Fibroblast of skin of back (primary cell): ENCODE measurements at regions not wholly inside any gene's neighbourhood (a gene's known extent, or its start where the extent isn't known, plus 50 kb on each side); places are given as distances from the start of the nearest gene placed in this dataset.
"Not testable (repeated sequence)": the region's sequence is repeated elsewhere in the genome, so short reads cannot be mapped to it uniquely, and the experiment has no call there.

Source experiments
- DNase-seq: peaks from one replicate; pipeline ENCODE4 v3.0.0-alpha.2; 2013

- DNase-seq: no peak
These were observed 1245.2 kb upstream of the CELF4 start for GRCh38 chr18:38810789-38811188.

DNA sequence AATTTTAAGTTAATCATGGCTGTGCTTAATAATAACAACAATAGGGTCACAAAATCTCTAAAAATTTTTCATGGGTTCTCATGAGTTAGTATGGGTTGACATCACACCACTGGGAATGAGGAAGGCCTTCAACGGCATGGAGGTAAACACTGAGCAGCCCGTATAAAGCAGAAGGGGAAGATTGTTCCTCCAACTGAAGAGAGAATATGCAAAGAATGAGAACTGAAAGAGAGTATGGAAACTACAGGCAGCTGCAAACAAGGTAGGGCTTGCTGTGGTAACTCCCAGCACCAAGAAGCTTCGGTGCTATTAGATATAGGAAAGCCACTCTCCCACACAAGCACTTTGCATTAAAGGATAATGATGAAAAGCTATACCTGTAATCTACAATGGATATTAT is 1242.3 kb upstream of the CELF4 start:
- no peak for DNase-seq

- DNase-seq: no peak
These were observed 1239.7 kb upstream of the CELF4 start for GRCh38 chr18:38805256-38805655.

DNA sequence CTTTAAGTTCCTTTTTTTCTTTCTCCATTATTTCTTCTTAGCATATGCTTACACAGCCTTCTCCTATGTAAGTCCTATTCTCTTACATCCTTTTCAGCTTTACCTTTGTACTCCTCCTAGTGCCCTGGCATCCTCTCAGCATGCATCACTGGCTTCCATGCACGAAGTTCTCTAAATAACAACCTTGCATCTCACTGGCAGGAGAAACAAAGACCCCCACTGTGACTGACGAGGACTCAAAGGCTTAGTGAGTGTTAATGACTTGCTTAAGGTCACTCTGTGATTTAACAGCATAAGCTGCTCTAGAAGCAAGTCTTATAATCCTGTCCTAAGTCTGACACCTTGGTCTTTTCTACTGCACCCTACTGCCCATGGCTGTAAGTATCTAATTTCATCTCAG is 1236.0 kb upstream of the CELF4 start:
- DNase-seq: no peak

- no peak for DNase-seq
These were observed 1231.2 kb upstream of the CELF4 start for GRCh38 chr18:38796762-38797161.

GRCh38 chr18:38792731-38793130 is 1227.1 kb upstream of the CELF4 start:
- no peak for DNase-seq

DNA sequence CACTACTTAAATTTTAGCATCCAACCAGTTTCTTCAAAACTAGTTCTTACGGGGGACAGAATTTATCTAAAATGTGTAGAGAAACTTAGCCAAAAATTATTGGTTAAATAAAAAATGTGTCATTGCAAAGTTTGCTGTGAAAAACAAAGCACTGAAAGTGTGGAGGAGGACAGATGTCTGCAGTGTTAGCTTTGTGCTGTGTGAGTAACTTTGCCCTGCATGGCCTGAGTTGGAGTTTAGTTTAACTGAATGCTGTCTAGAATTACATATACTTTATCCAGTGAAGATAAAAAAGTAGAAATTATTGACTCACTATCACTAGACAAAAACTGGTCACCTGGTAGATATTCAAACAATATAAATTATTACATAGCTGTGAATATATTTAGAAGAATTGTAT is 1225.2 kb upstream of the CELF4 start:
- no peak for DNase-seq

DNA sequence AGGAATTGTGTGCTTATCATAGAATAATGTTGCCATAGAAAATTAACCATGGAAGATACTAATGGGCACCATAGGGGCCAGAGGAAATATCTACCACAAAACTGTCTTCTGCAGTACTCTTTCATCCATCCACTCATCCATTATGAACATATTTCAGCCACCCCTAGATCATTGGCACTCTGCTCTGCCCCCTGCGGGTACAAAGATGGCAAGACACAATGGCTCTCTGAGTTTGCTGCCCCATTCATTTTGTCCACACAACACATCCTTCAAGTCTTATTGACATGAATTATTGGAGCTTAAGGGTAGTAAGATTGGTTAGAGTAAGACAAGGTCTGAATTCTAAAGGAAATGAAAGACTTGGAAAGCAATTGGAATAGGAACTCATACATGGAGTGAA is 1224.7 kb upstream of the CELF4 start:
- no peak for DNase-seq

DNA sequence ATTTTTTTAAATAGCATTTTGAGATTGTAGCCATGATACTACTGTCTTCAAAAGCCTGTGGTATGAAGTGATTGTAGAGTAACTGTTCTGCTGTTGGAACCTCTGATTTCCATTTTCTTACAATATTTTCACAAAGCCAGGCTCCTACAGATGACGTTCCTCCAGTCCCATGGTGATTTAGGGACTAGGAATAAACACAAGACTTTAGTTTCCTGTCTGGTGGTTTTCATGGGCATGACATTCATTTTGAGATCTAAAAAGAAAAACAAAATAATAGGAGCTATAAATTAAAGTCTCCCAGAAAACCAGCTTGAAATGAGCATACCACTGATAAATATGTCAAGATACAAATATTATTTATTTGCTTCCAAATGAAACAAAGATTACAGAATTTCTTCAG is 1223.5 kb upstream of the CELF4 start:
- DNase-seq: no peak

DNA sequence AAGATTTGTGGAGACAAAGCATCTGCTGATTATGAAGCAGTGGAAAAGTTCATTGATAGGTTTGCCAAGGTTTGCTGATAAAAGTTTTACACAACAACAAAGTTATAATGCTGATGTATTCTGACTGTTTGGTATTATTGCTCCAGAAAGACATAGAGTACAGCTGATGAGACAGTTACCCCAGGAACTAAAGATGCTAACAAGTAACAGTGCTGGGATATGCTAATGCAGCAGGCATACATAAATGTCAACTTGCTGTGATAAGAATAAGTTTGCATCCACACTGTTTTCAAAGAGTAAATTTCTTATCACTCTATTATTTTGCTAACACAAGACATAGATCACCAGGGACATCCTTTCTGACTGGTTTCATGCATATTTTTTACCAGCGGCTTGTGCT is 1221.3 kb upstream of the CELF4 start:
- DNase-seq: no peak

- not testable (repeated sequence) for DNase-seq
These were observed 1206.0 kb upstream of the CELF4 start for GRCh38 chr18:38771620-38772019.

DNA sequence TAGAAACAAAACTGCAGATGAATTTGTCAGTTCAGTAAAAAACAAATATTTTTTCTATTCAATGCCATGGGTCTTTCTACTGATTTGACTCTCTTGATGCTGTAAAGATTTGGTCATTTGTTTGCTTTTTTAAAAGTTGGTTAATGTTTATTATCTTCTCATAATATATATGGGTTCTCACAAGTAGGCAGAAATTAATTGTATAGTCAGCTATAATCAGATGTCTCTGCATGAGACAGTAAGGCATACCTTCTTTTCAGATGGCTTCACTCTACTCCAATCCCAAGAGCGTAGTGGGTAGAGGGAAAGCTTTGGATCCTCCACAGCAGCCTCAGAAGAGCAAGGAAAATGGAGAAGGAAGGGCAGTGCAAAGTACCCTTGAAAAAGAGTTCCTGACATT is 1202.9 kb upstream of the CELF4 start:
- no peak for DNase-seq

DNA sequence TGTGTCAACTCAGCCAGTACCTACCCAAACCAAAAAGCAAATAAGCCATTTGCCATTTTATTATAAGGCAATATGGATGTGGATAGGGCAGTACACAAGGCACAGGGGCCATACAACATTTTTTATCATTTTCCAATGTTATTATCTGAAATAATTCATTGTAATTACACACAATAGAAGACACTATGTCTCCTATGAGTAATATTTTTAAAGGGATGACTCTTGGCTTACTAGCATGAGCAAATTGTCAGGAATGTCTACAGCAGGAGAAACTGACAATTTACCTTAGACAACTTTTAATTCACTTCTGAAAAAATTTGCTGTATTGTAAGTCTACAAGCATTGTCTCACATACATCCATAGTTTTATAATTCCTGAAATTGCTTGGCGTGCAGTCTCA is 1193.9 kb upstream of the CELF4 start:
- peak; percentile 30 for DNase-seq

- DNase-seq: no peak
These were observed 1190.8 kb upstream of the CELF4 start for GRCh38 chr18:38756436-38756835.

DNA sequence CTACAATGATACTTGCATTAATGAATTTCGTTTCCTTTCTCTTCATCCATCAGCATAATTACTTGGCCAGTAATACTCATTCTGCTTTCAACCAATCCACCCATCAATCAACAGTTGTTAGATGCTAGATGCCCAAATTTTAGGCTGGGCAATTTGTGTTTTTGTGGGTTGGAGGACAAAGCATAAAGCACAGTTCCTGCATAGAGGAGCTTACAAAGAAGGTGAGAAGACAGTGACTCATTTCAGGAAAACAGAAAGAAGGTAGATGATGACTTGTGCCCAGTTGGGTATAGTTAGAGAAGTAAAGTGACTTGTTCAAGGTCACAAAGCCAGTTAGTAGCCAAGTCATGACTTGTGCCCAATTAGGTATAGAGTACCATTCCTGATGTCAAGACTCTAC is 1186.8 kb upstream of the CELF4 start:
- DNase-seq: no peak

DNA sequence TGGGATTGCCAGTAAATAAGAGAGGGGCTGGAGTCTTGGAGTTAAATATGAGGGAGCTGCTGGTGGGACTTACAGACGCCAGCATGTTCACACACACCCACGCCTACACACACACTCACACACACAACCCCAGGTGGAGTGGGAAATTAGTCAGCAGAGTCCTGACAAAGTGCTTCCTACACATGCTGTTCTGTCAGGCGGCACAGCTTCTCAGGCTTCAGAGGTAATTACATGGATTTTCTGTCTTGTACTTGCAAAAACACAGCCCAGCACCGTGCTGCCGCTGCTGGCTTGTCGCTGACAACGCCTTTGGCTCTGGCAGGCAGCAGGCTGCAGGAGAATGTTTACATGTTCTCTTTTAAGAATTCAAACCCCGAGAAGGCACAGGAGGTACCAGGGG is 1186.3 kb upstream of the CELF4 start:
- no peak for DNase-seq

- DNase-seq: no peak
These were observed 1185.6 kb upstream of the CELF4 start for GRCh38 chr18:38751211-38751610.

DNA sequence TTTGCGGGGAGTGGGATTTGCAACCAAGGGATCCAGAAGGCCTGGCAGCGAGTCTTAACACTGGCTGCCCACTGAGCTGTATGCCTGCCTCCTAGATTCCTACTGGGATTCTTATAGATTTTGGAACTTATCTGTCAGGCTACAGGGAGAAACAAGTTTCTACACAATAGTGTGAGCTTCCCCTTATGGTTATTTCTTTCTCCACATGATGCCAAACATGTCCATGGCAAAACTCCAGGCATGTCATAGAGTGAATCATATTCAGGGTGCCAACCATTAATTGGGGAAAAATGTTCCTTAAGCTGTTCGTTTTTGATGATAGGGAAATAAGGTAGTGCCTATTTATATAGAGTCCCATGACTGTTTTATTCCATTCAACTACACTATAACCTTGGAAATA is 1185.2 kb upstream of the CELF4 start:
- DNase-seq: no peak

- no peak for DNase-seq
These were observed 1181.6 kb upstream of the CELF4 start for GRCh38 chr18:38747153-38747552.

DNA sequence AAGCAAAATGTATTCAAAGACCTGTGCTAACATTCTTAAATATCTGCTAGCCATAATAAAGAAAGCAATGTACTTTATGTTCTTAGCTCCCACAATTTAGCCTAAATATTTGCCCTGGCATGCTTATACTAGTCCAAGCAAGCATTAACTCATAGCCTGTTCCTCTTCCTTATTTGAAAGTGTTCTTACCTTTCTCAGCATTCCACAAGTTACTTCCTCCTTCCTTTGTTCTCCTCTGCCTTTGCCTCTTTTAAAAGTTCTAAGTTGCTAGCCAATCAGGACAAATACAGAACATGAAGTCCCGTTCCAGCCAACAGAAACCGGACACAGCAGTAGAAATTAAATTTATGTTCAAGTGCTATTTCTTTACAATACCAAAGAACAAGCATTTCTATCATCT is 1154.6 kb upstream of the CELF4 start:
- not testable (repeated sequence) for DNase-seq

GRCh38 chr18:38718365-38718901 is 1152.8 kb upstream of the CELF4 start:
- DNase-seq: no peak

- DNase-seq: no peak
These were observed 1143.5 kb upstream of the CELF4 start for GRCh38 chr18:38709122-38709521.

DNA sequence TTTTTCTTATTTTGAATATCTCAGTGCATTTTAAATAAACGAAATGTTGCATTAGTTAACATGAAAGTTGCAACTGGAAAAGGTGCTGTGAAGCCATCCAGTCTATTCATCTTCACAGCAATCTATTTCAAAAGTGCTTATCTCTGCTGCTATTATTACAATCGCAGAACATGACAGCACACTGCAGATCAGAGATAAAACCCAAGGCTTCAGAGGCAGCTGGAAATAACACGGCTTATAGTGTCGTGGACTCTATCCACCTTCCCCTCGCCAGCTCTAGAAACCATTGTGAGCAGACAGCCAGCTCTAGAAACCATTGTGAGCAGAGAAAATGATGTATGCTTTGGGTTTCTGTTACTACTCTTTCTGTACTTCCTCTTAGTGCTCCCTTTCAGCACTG is 1140.8 kb upstream of the CELF4 start:
- DNase-seq: no peak

GRCh38 chr18:38698088-38698487 is 1132.5 kb upstream of the CELF4 start:
- DNase-seq: no peak

GRCh38 chr18:38695559-38696280 is 1130.1 kb upstream of the CELF4 start:
- peak; percentile 38 for DNase-seq
